ENCODE measurements at regions not wholly inside any gene's neighbourhood (a gene's known extent, or its start where the extent isn't known, plus 50 kb on each side); places are given as distances from the start of the nearest gene placed in this dataset.

DNA sequence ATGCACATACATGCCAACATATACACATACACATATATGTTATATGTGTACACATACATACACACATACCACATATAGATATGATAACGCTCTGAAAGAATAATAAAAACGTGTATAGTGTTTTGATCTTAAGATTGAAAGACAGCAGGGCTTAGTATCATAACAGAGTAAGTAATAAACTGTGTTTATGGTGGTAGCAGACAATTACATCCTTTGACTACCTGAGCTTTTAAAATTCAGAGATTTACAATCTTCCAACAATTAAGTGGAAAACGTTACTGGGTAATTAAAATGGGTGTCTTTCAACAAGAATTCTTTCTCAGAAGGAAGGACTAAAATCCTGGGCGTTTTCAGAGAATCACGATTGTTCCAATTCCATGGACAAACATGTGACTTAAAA is 552.4 kb downstream of the EPHA4 start:
- POLR2A ChIA-PET = no interaction called here
- TF ChIP-seq, protein P1, sequence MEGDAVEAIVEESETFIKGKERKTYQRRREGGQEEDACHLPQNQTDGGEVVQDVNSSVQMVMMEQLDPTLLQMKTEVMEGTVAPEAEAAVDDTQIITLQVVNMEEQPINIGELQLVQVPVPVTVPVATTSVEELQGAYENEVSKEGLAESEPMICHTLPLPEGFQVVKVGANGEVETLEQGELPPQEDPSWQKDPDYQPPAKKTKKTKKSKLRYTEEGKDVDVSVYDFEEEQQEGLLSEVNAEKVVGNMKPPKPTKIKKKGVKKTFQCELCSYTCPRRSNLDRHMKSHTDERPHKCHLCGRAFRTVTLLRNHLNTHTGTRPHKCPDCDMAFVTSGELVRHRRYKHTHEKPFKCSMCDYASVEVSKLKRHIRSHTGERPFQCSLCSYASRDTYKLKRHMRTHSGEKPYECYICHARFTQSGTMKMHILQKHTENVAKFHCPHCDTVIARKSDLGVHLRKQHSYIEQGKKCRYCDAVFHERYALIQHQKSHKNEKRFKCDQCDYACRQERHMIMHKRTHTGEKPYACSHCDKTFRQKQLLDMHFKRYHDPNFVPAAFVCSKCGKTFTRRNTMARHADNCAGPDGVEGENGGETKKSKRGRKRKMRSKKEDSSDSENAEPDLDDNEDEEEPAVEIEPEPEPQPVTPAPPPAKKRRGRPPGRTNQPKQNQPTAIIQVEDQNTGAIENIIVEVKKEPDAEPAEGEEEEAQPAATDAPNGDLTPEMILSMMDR (IDR thresholded peaks at IDR 0.05; ENCODE audit: control extremely low read depth, extremely low read depth, low read depth, missing control alignments) = no peak
- no peak for DNase-seq (ENCODE audit: extremely low spot score)
- CTCF ChIA-PET = no interaction called here

DNA sequence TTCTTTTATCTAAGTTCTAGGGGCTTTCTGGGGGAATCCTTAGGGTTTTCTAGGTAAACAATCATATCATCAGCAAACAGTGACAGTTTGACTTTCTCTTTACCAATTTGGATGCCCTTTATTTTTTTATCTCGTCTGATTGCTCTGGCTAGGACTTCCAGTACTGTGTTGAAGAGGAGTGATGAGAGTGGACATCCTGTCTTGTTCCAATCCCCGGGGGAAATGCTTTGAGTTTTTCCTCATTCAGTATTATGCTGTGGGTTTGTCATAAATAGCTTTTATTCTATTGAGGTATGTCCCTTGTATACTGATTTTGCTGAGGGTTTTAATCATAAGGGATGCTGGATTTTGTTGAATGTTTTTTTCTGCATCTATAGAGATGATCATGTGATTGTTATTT is 549.5 kb downstream of the EPHA4 start:
- ChIA-PET POLR2A (no interaction called here), CTCF (interaction anchor here (1.5 to 4.8 kb wide), 3 partner anchors 10 to 19 kb away, joined by 4 to 13 read pairs (median 8); no protein-coding TSS in a partner anchor)
- no peak for DNase-seq (ENCODE audit: extremely low spot score)
- TF ChIP-seq, protein P1 (IDR thresholded peaks at IDR 0.05; ENCODE audit: control extremely low read depth, extremely low read depth, low read depth, missing control alignments) = no peak

DNA sequence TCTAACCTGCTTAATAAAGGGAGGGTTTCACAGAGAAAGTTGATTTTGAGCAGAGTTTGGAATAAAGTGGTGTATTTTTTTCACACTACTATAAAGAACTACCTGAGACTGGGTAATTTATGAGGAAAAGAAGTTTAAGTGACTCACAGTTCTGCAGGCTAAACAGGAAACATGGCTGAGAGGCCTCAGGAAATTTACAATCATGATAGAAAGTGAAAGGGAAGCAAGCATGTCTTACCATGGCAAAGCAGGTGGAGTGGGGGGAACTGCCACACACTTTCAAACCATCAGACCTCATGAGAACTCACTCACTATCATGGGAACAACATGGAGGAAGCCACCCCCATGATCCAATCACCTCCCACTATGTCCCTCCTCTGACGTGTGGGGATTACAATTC is 546.7 kb downstream of the EPHA4 start:
- TF ChIP-seq, protein P1 (IDR thresholded peaks at IDR 0.05; ENCODE audit: control extremely low read depth, extremely low read depth, low read depth, missing control alignments) = no peak
- CTCF ChIA-PET = interaction anchor here (1.0 to 1.1 kb wide), 2 partner anchors 14 to 16 kb away, joined by 3 read pairs; no protein-coding TSS in a partner anchor
- POLR2A ChIA-PET = no interaction called here

DNA sequence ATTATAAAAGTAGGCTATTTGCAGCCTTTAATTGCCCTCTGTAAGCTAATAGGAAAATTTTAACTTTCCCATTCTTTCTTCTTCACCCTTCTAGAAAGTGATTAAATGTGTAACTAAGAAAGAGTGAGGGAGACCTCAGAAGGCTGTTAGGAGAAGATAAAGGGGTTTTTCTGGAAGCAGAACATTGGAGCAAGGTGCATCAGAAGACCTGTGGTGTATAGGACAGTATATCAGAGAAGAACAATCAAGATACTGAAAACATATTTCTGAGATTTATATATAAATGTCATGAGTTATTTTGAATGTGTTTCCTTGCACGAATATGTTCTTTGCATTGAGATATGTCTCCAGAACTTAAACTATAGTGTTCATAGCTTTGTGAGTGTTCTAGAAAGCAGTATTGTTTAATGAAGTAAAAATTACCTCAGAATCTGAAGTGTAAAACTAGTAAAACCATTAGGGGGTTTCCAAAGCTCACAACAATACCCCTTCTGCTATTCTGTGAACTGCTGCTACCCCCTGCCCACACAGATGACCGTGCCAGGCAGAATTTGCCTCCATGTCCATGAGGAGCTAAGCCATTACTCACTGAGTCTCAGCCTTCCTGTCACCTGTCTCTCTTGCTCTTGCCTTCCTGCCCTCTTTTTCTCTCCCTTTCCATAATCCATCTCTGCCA is 537.9 kb downstream of the EPHA4 start:
- TF ChIP-seq, protein P1 (IDR thresholded peaks at IDR 0.05; ENCODE audit: control extremely low read depth, extremely low read depth, low read depth, missing control alignments) = no peak
- ChIA-PET CTCF (interaction anchor here (3.0 kb wide), 1 partner anchor 12 kb away, joined by 13 read pairs; no protein-coding TSS in a partner anchor), POLR2A (no interaction called here)
- no peak for DNase-seq (ENCODE audit: extremely low spot score)

More for the DNA sequence above, 546.7 kb downstream of the EPHA4 start:
- DNase-seq (ENCODE audit: extremely low spot score) = no peak

DNA sequence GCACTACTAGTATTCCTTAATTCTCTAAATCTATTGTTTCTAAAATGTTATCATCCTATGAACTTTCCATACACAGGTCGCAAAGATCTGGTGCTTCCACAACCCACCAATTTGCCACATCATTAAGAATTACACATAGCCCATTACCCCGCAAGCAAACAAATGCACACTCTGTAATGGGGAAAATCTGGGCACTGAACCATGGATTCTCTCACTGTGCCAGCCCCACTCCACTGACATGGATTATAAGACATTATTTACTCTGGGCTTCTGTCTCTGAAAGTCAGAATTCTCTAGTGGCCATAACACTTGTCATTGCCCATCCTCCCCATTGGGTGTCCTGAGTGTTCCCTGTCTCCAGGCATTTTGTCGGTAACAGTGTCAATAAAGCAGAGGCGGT is 537.1 kb downstream of the EPHA4 start:
- TF ChIP-seq, protein P1 (IDR thresholded peaks at IDR 0.05; ENCODE audit: control extremely low read depth, extremely low read depth, low read depth, missing control alignments) = no peak
- ChIA-PET CTCF (interaction anchor here (3.0 kb wide), 1 partner anchor 12 kb away, joined by 13 read pairs; no protein-coding TSS in a partner anchor), POLR2A (no interaction called here)
- DNase-seq (ENCODE audit: extremely low spot score) = no peak

DNA sequence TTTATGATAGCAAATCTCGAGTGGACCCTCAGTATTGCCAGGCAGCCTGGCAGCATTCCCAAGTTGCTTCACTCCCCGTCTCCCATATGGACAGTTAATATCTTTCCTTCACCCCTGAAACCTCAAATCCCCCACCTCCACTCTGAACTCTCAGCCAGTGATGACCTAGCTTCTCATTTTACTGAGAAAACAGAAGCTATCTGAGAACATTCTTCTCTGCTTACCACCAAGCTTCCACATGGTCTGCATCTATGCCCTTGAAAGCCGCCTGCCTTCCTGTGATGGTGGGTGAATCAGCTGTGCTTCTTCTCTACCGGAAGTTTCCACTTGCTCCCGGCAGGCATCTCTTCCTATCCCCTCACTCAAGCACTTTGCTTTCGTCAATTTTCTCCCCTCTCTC is 529.2 kb downstream of the EPHA4 start:
- ChIA-PET POLR2A (no interaction called here), CTCF (interaction anchor here (2.4 kb wide), 1 partner anchor 11 kb away, joined by 5 read pairs; no protein-coding TSS in a partner anchor)
- DNase-seq (ENCODE audit: extremely low spot score) = no peak
- TF ChIP-seq, protein P1 (IDR thresholded peaks at IDR 0.05; ENCODE audit: control extremely low read depth, extremely low read depth, low read depth, missing control alignments) = no peak

All from GM10248 (cell line).